Adrenal gland (tissue), 9 donors: ENCODE measurements at regions not wholly inside any gene's neighbourhood (a gene's known extent, or its start where the extent isn't known, plus 50 kb on each side); places are given as distances from the start of the nearest gene placed in this dataset.

ENCODE experiments used
- DNase-seq, 7 donors: peaks; one replicate each; pipeline ENCODE4 v3.0.0-alpha.2; 2019 to 2020
- H3K27ac ChIP-seq, 5 donors: fragments of 200-600 bp; sonication (generic) in 4 of 5; 1 replicate in 3 of 5; 2 replicates in 2 of 5; pipeline versions ENCODE4 v1.5.1 to v1.8.0; 2016 to 2020; ENCODE audit warnings: mild to moderate bottlenecking in 1 of 5
- H3K27me3 ChIP-seq: fragments of 200-600 bp; 2 replicates; pipeline ENCODE4 v1.8.0; 2021
- H3K36me3 ChIP-seq, 2 donors: fragments of 200-600 bp; replicated peaks in 1 of 2; 1 replicate in 1 of 2; 2 replicates in 1 of 2; pipeline versions ENCODE4 v1.5.1 to v1.8.0; 2018 to 2022
- H3K4me1 ChIP-seq, 2 donors: fragments of 200-600 bp; replicated peaks in 1 of 2; 1 replicate in 1 of 2; 2 replicates in 1 of 2; pipeline versions ENCODE4 v1.5.1 to v1.8.0; 2018 to 2021
- H3K4me3 ChIP-seq, 4 donors: fragments of 200-600 bp; sonication (generic) in 3 of 4; one replicate each; pipeline ENCODE4 v1.5.1; 2016 to 2018
- H3K9me3 ChIP-seq, 3 donors: fragments of 200-600 bp; sonication (generic) in 1 of 3; replicated peaks in 1 of 3; 1 replicate in 2 of 3; 2 replicates in 1 of 3; pipeline versions ENCODE4 v1.5.1 to v1.8.0; 2016 to 2021
- CTCF ChIP-seq, 6 experiments: fragments of 450-650 bp in 4 of 6; fragments of 200-600 bp in 2 of 6; sonication (generic) in 1 of 6; IDR thresholded peaks; 1 replicate in 5 of 6; 2 replicates in 1 of 6; pipeline versions ENCODE4 v1.5.1 to v1.8.0; 2016 to 2021; ENCODE audit warnings: antibody characterized with exemption in 6 of 6, mild to moderate bottlenecking in 2 of 6, moderate library complexity in 1 of 6
- POLR2A ChIP-seq, 2 donors: fragments of 450-650 bp; IDR thresholded peaks; one replicate each; pipeline ENCODE4 v1.6.1; 2017; ENCODE audit warnings: antibody characterized with exemption in 2 of 2, mild to moderate bottlenecking in 2 of 2, moderate library complexity in 1 of 2
- WGBS, 4 donors: extraction: QIAGEN DNeasy Blood & Tissue Kit in 2 of 4; methylation state at CpG; one replicate each; pipeline versions ENCODE4 v1.1.5 to v1.1.7; 2013 to 2017; 5-methylcytosine and 5-hydroxymethylcytosine counted together
- intact Hi-C, 2 donors: fragments of 100-400 bp; cut with DNase I; formaldehyde crosslinking; loops; one replicate each; pipeline versions ENCODE4 v1.14.1 to v1.15.0; 2022 to 2023
- donor health status: healthy with polysubstance abuse.
- donor health status: Bipolar disorder and iron deficiency.
- donor health status: DM: yes; HTN: yes; CAD: no.
- donor health status: DM: no; HTN: no; CAD: no.
- donor health status: DM: no; HTN: no; CAD: no.

GRCh38 chr10:3606309-3606708 is 178.7 kb downstream of the KLF6 start:
- H3K36me3 ChIP-seq, result no peaks in the 10 kb centered on the region
- TF ChIP-seq POLR2A (IDR thresholded peaks at IDR 0.05), result no peak
- TF ChIP-seq CTCF (IDR thresholded peaks at IDR 0.05), result no peak
- 68 to 86% (median 85%) methylated on average over 1 of the region's 1 CpG for WGBS, 4 donors
- no peak overlapping the region for H3K4me3 ChIP-seq
- no peak overlapping the region for H3K27ac ChIP-seq
- no peak for DNase-seq
- H3K27me3 ChIP-seq, result no peaks in the 10 kb centered on the region
- peaks cover 0 to 4% (median 0%) of the 10 kb centered on the region in 3 donors for H3K9me3 ChIP-seq
- intact Hi-C loops, result no loop called here
- H3K4me1 ChIP-seq, result no peaks in the 10 kb centered on the region

- intact Hi-C loops, result no loop called here
- no peak overlapping the region for H3K4me3 ChIP-seq
- TF ChIP-seq CTCF (IDR thresholded peaks at IDR 0.05), result no peak
- no peak for TF ChIP-seq POLR2A (IDR thresholded peaks at IDR 0.05)
- H3K27ac ChIP-seq, result no peak overlapping the region
- H3K4me1 ChIP-seq, result no peaks in the 10 kb centered on the region
- no peaks in the 10 kb centered on the region for H3K27me3 ChIP-seq
- 84 to 93% (median 86%) methylated on average over 2 of the region's 2 CpGs for WGBS, 4 donors
- no peaks in the 10 kb centered on the region for H3K36me3 ChIP-seq
- DNase-seq, result no peak
- peaks cover 0 to 4% (median 0%) of the 10 kb centered on the region in 3 donors for H3K9me3 ChIP-seq
Measured at GRCh38 chr10:3605882-3606281, 179.1 kb downstream of the KLF6 start.

- 62 to 83% (median 77%) methylated on average over 9 of the region's 9 CpGs for WGBS, 4 donors
- Histone ChIP-seq H3K36me3 (no peaks in the 10 kb centered on the region), H3K27me3 (no peaks in the 10 kb centered on the region), H3K9me3 (no peaks in the 10 kb centered on the region), H3K4me3 (no peak overlapping the region), H3K4me1 (no peaks in the 10 kb centered on the region), H3K27ac (no peak overlapping the region)
- no peak for DNase-seq
- TF ChIP-seq POLR2A (IDR thresholded peaks at IDR 0.05), result no peak
- no peak for TF ChIP-seq CTCF (IDR thresholded peaks at IDR 0.05)
- intact Hi-C loops, result no loop called here
Measured at GRCh38 chr10:3595736-3596135, 189.3 kb downstream of the KLF6 start.

GRCh38 chr10:3593611-3594010 is 191.4 kb downstream of the KLF6 start:
- DNase-seq, result no peak
- TF ChIP-seq CTCF (IDR thresholded peaks at IDR 0.05) (no peak), POLR2A (IDR thresholded peaks at IDR 0.05) (no peak)
- Histone ChIP-seq H3K27me3 (no peaks in the 10 kb centered on the region), H3K36me3 (no peaks in the 10 kb centered on the region), H3K4me3 (no peak overlapping the region), H3K4me1 (no peaks in the 10 kb centered on the region), H3K9me3 (no peaks in the 10 kb centered on the region), H3K27ac (no peak overlapping the region)
- intact Hi-C loops, result no loop called here
- WGBS, 4 donors, result 75 to 87% (median 84%) methylated on average over 6 of the region's 6 CpGs
